ENCODE measurements at regions not wholly inside any gene's neighbourhood (a gene's known extent, or its start where the extent isn't known, plus 50 kb on each side); places are given as distances from the start of the nearest gene placed in this dataset.

DNA sequence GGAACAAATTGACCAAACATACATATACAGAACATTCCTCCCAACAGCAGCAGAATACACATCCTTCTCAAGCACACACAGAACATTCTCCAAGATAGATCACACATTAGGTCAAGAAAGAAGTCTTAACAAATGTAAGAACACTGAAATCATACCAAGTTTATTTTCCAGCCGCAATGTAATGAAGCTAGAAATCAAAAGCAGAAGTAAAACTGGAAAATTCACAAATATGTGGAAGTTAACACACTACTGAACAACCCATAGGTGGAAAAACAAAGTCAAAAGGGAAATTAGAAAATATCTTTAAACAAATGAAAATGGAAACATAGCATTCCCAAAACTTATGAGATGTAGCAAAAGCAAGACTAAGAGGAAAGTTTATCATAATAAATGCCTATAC, 692.6 kb downstream of the DIAPH3 start (continued):
- no peak for TF ChIP-seq RNF219 (CRISPR knock-in tag; IDR thresholded peaks at IDR 0.05)

DNA sequence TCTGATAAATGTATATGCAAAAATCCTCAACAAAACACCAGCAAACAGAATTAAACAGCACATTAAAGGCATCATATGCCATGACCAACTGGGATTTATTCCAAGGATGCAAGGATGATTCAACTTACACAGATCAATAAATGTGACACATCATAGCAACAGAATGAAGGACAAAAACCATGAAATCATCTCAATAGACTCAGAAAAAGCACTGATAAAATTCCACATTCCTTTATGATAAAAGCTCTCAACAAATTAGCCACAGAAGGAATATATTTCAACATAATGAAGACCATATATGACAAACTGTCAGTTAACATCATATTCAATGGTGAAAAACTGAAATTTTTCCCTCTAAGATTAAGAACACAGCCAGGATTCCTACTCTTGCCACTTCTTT, 691.6 kb downstream of the DIAPH3 start:
- H3K36me3 ChIP-seq (replicated peaks in 1 of 2; ENCODE audit: control insufficient read depth in 1 of 2, insufficient read depth in 2 of 2, low read length in 2 of 2): no peaks in the 10 kb centered on the region
- DNase-seq (ENCODE audit: low spot score) (no peak), ATAC-seq (no peak), FAIRE-seq (no peak)
- no peaks in the 10 kb centered on the region for H3K9me3 ChIP-seq (ENCODE audit: low read length)
- in situ Hi-C loops (cut with HindIII; ENCODE audit: extremely low pct_ligation_motif_present, low pct_unique_long_range_greater_than_20kb) (no loop called here), intact Hi-C loops (cut with micrococcal nuclease; ENCODE audit: unreplicated experiment) (no loop called here)
- no peaks in the 10 kb centered on the region for H3K79me2 ChIP-seq (ENCODE audit: insufficient read depth, low read length)
- ChIA-PET CTCF (ENCODE audit: low intra/inter-chr PET ratio, low total read pairs) (no interaction called here), POLR2A (no interaction called here)
- BruUV-seq (replicated peaks): no TSS peak
- H2AFZ ChIP-seq (ENCODE audit: low read length): no peak overlapping the region
- H3K27me3 ChIP-seq (ENCODE audit: control insufficient read depth in 1 of 2, insufficient read depth in 2 of 2, low read length in 2 of 2): no peaks in the 10 kb centered on the region
- no peaks in the 10 kb centered on the region for H4K20me1 ChIP-seq (ENCODE audit: insufficient read depth, low read length)
- H3K9ac ChIP-seq (ENCODE audit: insufficient read depth, low read depth, low read length): no peak overlapping the region
- no peaks in the 10 kb centered on the region for H3K4me1 ChIP-seq (ENCODE audit: insufficient read depth, low read length)
- H3K27ac ChIP-seq (ENCODE audit: extremely low read length, insufficient read depth, low read length): no peak overlapping the region
- no peak overlapping the region for H3K4me3 ChIP-seq (replicated peaks in 1 of 3; ENCODE audit: insufficient read depth in 1 of 3, low read depth in 2 of 3, low read length in 3 of 3)
- H3K4me2 ChIP-seq (ENCODE audit: low read depth, low read length): no peak overlapping the region
- TF ChIP-seq, protein P1, sequence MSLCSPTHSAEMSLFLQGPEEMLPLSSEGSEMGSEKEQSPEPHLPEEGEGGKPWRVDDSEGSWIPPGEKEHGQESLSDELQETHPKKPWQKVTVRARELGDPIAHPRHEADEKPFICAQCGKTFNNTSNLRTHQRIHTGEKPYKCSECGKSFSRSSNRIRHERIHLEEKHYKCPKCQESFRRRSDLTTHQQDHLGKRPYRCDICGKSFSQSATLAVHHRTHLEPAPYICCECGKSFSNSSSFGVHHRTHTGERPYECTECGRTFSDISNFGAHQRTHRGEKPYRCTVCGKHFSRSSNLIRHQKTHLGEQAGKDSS (CRISPR knock-in tag; IDR thresholded peaks at IDR 0.05; ENCODE audit: borderline replicate concordance, low read depth): no peak
- TF ChIP-seq NR3C1 (CRISPR knock-in tag; IDR thresholded peaks at IDR 0.05): no peak
- TF ChIP-seq MLX (CRISPR knock-in tag; IDR thresholded peaks at IDR 0.05): no peak
- no peak for TF ChIP-seq SRSF1 (optimal IDR thresholded peaks at IDR 0.05; ENCODE audit: low read depth, low read length)
- no peak for TF ChIP-seq MAF1 (CRISPR knock-in tag; IDR thresholded peaks at IDR 0.05; ENCODE audit: borderline replicate concordance)
- no peak for TF ChIP-seq YY1 (IDR thresholded peaks at IDR 0.05; ENCODE audit: insufficient read depth, insufficient replicate concordance, low read depth, low read length)
- TF ChIP-seq AGO1 (IDR thresholded peaks at IDR 0.05; ENCODE audit: low read depth, low read length, poor library complexity, severe bottlenecking): no peak
- no peak for TF ChIP-seq ZNF572 (CRISPR knock-in tag; IDR thresholded peaks at IDR 0.05)
- TF ChIP-seq SYNCRIP (IDR thresholded peaks at IDR 0.05; ENCODE audit: insufficient read depth, low read depth, low read length): no peak
- no peak for TF ChIP-seq MYC (CRISPR knock-in tag; IDR thresholded peaks at IDR 0.05; ENCODE audit: borderline replicate concordance)
- TF ChIP-seq HIVEP1 (CRISPR knock-in tag; IDR thresholded peaks at IDR 0.05): no peak
- TF ChIP-seq, protein P2, sequence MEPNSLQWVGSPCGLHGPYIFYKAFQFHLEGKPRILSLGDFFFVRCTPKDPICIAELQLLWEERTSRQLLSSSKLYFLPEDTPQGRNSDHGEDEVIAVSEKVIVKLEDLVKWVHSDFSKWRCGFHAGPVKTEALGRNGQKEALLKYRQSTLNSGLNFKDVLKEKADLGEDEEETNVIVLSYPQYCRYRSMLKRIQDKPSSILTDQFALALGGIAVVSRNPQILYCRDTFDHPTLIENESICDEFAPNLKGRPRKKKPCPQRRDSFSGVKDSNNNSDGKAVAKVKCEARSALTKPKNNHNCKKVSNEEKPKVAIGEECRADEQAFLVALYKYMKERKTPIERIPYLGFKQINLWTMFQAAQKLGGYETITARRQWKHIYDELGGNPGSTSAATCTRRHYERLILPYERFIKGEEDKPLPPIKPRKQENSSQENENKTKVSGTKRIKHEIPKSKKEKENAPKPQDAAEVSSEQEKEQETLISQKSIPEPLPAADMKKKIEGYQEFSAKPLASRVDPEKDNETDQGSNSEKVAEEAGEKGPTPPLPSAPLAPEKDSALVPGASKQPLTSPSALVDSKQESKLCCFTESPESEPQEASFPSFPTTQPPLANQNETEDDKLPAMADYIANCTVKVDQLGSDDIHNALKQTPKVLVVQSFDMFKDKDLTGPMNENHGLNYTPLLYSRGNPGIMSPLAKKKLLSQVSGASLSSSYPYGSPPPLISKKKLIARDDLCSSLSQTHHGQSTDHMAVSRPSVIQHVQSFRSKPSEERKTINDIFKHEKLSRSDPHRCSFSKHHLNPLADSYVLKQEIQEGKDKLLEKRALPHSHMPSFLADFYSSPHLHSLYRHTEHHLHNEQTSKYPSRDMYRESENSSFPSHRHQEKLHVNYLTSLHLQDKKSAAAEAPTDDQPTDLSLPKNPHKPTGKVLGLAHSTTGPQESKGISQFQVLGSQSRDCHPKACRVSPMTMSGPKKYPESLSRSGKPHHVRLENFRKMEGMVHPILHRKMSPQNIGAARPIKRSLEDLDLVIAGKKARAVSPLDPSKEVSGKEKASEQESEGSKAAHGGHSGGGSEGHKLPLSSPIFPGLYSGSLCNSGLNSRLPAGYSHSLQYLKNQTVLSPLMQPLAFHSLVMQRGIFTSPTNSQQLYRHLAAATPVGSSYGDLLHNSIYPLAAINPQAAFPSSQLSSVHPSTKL (CRISPR knock-in tag; IDR thresholded peaks at IDR 0.05): no peak
- no peak for TF ChIP-seq FOXA1 (IDR thresholded peaks at IDR 0.05)
- TF ChIP-seq FOXA1 (CRISPR knock-in tag; IDR thresholded peaks at IDR 0.05): no peak
- no peak for TF ChIP-seq ZBTB43 (CRISPR knock-in tag; conservative IDR thresholded peaks at IDR 0.05)

Measured in HepG2 (cell line).